ENCODE measurements at regions not wholly inside any gene's neighbourhood (a gene's known extent, or its start where the extent isn't known, plus 50 kb on each side); places are given as distances from the start of the nearest gene placed in this dataset.

DNA sequence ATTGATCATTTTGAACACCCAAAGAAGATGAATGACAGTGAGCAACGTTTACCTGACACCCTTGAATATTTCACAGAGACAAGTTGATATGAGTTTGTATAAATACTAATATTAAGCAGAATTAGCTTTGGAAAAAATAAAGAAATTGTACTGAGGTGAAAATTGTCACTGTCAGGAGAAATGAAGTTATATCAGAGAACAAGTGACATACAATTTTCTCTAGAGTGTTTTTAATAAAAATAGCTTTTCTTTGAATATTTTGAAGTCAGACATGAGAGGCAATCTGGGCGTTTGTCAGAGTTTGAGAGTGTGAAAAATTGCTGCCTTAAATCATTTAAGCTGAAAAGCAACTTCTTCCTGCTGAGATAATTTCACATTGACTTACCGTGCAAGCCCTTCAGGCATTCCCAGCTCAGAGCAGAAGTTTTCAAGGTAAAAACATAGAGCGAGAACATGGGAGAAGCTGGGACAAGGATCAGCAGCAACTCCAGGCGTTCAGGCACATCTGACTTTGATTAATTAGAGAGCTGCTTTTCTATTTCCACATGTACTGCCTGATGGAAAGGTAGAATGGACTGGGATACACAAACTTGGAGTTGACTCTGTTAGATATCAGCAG, 535.9 kb downstream of the TFEC start:
- H3K9me3 Mint-ChIP-seq, result no peaks in the 10 kb centered on the region
- H3K4me1 ChIP-seq (ENCODE audit: insufficient read depth, low read length), result no peaks in the 10 kb centered on the region
- H3K4me1 Mint-ChIP-seq, result no peaks in the 10 kb centered on the region
- H3K27ac Mint-ChIP-seq, result no peak overlapping the region
- intact Hi-C loops (cut with micrococcal nuclease), result no loop called here
- H3K27ac ChIP-seq (ENCODE audit: low read depth, low read length), result no peak overlapping the region
- H3K36me3 Mint-ChIP-seq, result no peaks in the 10 kb centered on the region
- H3K27me3 ChIP-seq (ENCODE audit: insufficient read depth, low read length), result no peaks in the 10 kb centered on the region
- DNase-seq, result no peak
- H3K36me3 ChIP-seq (ENCODE audit: insufficient read depth, low read length), result no peaks in the 10 kb centered on the region
- CTCF ChIA-PET (ENCODE audit: partially characterized antibody), result no interaction called here
- POLR2A ChIA-PET (ENCODE audit: partially characterized antibody), result no interaction called here
- no peak overlapping the region for H3K4me3 ChIP-seq (ENCODE audit: low read length in 2 of 2)
- peaks cover 6 to 8% of the 10 kb centered on the region in 2 donors for H3K27me3 Mint-ChIP-seq
- H3K4me3 Mint-ChIP-seq, result no peak overlapping the region
- H3K9me3 ChIP-seq (ENCODE audit: control insufficient read depth in 1 of 2, low read length in 2 of 2), result no peaks in the 10 kb centered on the region

DNA sequence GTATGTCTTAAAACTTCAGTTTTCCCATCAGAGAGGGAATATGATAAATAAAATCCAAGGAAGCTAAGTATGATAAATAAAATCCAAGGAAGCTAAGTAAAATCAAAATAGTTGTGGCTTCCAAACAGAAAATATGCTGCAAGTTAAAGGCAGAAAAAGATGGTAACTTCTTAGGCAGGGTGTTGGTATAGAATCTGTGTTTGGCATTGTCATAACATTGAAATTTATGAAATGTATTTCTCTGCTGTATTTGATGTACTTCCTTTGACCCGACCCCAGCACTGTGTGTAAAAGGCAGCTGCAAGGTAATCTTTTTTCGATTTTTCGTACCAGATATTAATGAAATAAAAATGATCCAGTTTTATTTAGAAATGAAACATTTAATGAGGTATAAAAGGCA, 537.2 kb downstream of the TFEC start:
- Mint-ChIP-seq H3K27me3 (peaks cover 6 to 8% of the 10 kb centered on the region in 2 donors), H3K4me1 (no peaks in the 10 kb centered on the region), H3K4me3 (no peak overlapping the region), H3K27ac (no peak overlapping the region), H3K9me3 (no peaks in the 10 kb centered on the region), H3K36me3 (no peaks in the 10 kb centered on the region)
- POLR2A ChIA-PET (ENCODE audit: partially characterized antibody), result no interaction called here
- Histone ChIP-seq H3K36me3 (ENCODE audit: insufficient read depth, low read length) (no peaks in the 10 kb centered on the region), H3K4me1 (ENCODE audit: insufficient read depth, low read length) (no peaks in the 10 kb centered on the region), H3K4me3 (ENCODE audit: low read length in 2 of 2) (no peak overlapping the region), H3K27me3 (ENCODE audit: insufficient read depth, low read length) (no peaks in the 10 kb centered on the region), H3K27ac (ENCODE audit: low read depth, low read length) (no peak overlapping the region), H3K9me3 (ENCODE audit: control insufficient read depth in 1 of 2, low read length in 2 of 2) (no peaks in the 10 kb centered on the region)
- no peak for DNase-seq
- CTCF ChIA-PET (ENCODE audit: partially characterized antibody), result interaction anchor here (1.0 kb wide), 1 partner anchor 10 kb away, joined by 3 read pairs; no protein-coding TSS in a partner anchor
- intact Hi-C loops (cut with micrococcal nuclease), result no loop called here

DNA sequence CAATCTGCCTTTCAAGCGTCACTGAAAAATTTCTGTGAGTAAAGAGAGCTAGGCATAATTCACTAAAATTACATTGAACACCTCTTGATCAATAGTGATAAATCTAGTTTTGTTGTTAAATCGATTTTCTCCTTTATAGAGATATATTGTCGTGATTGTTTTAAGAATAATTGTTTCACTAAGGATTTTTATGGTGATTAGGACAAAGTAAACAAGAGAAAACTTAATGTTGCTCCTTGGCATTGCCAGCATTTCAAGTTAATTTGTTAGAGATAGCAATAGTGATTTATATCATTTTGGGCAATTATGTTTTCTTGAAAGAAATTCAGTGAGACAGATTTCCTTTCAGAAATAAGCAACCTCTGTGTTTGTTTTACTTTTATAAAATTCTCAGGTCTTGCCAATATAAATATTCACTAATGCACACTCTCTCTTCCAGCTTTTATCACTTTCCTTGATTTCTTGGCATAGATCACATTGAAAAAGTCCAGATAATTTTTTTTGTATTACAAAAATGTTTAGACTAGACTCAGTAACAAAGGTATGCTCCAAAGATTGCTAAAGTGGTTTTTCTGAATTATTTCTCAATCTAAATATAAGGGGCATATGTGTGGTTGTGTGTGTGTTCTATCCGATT, 538.7 kb downstream of the TFEC start:
- no peaks in the 10 kb centered on the region for H3K36me3 Mint-ChIP-seq
- H3K27ac Mint-ChIP-seq, result no peak overlapping the region
- H3K9me3 Mint-ChIP-seq, result no peaks in the 10 kb centered on the region
- Histone ChIP-seq H3K4me3 (ENCODE audit: low read length in 2 of 2) (no peak overlapping the region), H3K27ac (ENCODE audit: low read depth, low read length) (no peak overlapping the region), H3K9me3 (ENCODE audit: control insufficient read depth in 1 of 2, low read length in 2 of 2) (no peaks in the 10 kb centered on the region), H3K36me3 (ENCODE audit: insufficient read depth, low read length) (no peaks in the 10 kb centered on the region), H3K4me1 (ENCODE audit: insufficient read depth, low read length) (no peaks in the 10 kb centered on the region), H3K27me3 (ENCODE audit: insufficient read depth, low read length) (no peaks in the 10 kb centered on the region)
- peaks cover 5 to 6% of the 10 kb centered on the region in 2 donors for H3K27me3 Mint-ChIP-seq
- DNase-seq, result no peak
- H3K4me1 Mint-ChIP-seq, result no peaks in the 10 kb centered on the region
- CTCF ChIA-PET (ENCODE audit: partially characterized antibody), result no interaction called here
- POLR2A ChIA-PET (ENCODE audit: partially characterized antibody), result no interaction called here
- intact Hi-C loops (cut with micrococcal nuclease), result no loop called here
- no peak overlapping the region for H3K4me3 Mint-ChIP-seq

DNA sequence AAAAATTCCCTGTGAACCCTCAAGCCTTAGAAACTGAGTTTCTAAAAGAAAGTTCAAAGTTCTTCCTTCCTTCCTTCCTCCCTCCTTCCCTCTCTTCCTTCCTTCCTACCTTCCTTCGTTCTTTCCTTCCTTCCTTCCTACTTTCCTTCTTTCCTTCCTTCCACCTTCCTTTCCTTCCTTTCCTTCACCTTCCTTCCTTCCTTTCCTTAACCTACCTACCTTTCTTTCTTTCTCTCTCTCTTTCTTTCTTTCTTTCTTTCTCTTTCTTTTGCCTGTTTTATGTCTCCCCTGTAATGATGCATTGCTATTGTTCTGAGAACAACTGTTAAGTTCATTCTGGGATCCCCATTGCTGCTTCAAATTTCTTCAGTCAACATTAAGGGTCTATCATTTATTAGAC, 551.1 kb downstream of the TFEC start:
- H3K9me3 ChIP-seq (ENCODE audit: control insufficient read depth in 1 of 2, low read length in 2 of 2), result no peaks in the 10 kb centered on the region
- Mint-ChIP-seq H3K27ac (peak overlapping the region in 1 of 7 donors; percentile 75), H3K27me3 (peaks cover 23 to 25% of the 10 kb centered on the region in 2 donors), H3K36me3 (no peaks in the 10 kb centered on the region), H3K4me1 (peaks cover 8 to 22% (median 10%) of the 10 kb centered on the region in 4 donors), H3K9me3 (peaks cover 0 to 3% (median 0%) of the 10 kb centered on the region in 8 donors), H3K4me3 (peak overlapping the region in 1 of 8 donors; percentile 25)
- intact Hi-C loops (cut with micrococcal nuclease), result no loop called here
- peaks cover 14% of the 10 kb centered on the region for H3K4me1 ChIP-seq (ENCODE audit: insufficient read depth, low read length)
- ChIA-PET POLR2A (ENCODE audit: partially characterized antibody) (no interaction called here), CTCF (ENCODE audit: partially characterized antibody) (no interaction called here)
- DNase-seq, result no peak
- H3K27ac ChIP-seq (ENCODE audit: low read depth, low read length), result no peak overlapping the region
- no peaks in the 10 kb centered on the region for H3K36me3 ChIP-seq (ENCODE audit: insufficient read depth, low read length)
- no peaks in the 10 kb centered on the region for H3K27me3 ChIP-seq (ENCODE audit: insufficient read depth, low read length)
- no peak overlapping the region for H3K4me3 ChIP-seq (ENCODE audit: low read length in 2 of 2)

DNA sequence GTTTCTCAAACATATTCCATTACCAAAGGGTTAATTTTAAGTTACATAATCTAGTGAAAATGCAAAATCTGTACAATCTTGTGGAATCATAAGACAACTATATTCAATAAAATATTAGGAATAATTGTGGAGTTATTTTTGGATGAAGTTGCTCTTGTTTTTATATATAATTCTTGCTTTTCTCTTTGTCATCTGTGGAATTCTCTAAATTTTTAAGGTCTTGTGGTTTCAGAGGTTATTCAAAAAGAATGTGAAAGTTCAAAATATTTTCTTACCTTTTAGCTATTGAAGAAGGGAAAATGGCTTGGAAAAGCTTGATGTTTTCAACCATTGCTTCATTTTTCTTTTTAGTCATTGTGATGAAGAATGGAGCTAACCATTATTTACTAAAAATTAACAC, 552.1 kb downstream of the TFEC start:
- no peak for DNase-seq
- intact Hi-C loops (cut with micrococcal nuclease), result no loop called here

DNA sequence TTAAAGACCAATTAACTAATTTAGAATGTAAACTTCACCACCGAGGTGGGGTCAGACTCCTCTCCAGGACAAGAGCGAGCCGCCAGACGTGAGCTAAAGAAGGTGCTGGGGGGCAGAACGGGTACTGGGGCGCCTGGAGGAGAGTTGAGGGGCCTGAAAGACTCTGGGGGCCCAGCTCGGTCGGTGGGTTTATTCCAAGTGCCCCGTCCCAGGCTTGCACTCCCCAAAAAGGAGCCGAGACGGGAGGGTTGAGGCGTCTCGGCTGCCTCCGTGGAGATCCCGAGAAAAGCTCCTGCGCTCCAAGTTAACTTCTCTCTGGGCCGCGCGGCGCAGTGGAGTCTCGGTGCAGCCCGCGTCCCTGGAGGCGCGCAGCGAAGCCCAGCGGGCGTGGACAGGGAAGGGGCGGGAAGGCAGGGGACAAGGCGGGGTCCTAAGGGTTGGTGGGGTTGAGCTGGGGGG, 553.3 kb downstream of the TFEC start:
- Mint-ChIP-seq H3K9me3 (peaks cover 0 to 3% (median 0%) of the 10 kb centered on the region in 8 donors), H3K4me1 (peaks cover 8 to 22% (median 10%) of the 10 kb centered on the region in 4 donors), H3K27me3 (peaks cover 23% of the 10 kb centered on the region in 2 donors), H3K4me3 (peak overlapping the region; percentile 81 to 91 (median 84)), H3K36me3 (no peaks in the 10 kb centered on the region), H3K27ac (peak overlapping the region in 2 of 7 donors; percentile 61 to 63)
- H3K36me3 ChIP-seq (ENCODE audit: insufficient read depth, low read length), result no peaks in the 10 kb centered on the region
- DNase-seq, result peak in 1 of 5 donors; percentile 7
- H3K4me3 ChIP-seq (ENCODE audit: low read length in 2 of 2), result no peak overlapping the region
- ChIA-PET CTCF (ENCODE audit: partially characterized antibody) (interaction anchor here (0.8 to 1.3 kb wide), 2 partner anchors 611 to 612 kb away, joined by 3 read pairs; no protein-coding TSS in a partner anchor), POLR2A (ENCODE audit: partially characterized antibody) (no interaction called here)
- no peaks in the 10 kb centered on the region for H3K9me3 ChIP-seq (ENCODE audit: control insufficient read depth in 1 of 2, low read length in 2 of 2)
- intact Hi-C loops (cut with micrococcal nuclease), result no loop called here
- H3K27ac ChIP-seq (ENCODE audit: low read depth, low read length), result no peak overlapping the region
- H3K27me3 ChIP-seq (ENCODE audit: insufficient read depth, low read length), result no peaks in the 10 kb centered on the region
- peaks cover 14% of the 10 kb centered on the region for H3K4me1 ChIP-seq (ENCODE audit: insufficient read depth, low read length)

More for the DNA sequence above, 552.1 kb downstream of the TFEC start:
- Mint-ChIP-seq H3K36me3 (no peaks in the 10 kb centered on the region), H3K4me3 (peak overlapping the region in 2 of 8 donors; percentile 25 to 26), H3K27me3 (peaks cover 23% of the 10 kb centered on the region in 2 donors), H3K4me1 (peaks cover 8 to 22% (median 10%) of the 10 kb centered on the region in 4 donors), H3K9me3 (peaks cover 0 to 3% (median 0%) of the 10 kb centered on the region in 8 donors), H3K27ac (no peak overlapping the region)
- no peak overlapping the region for H3K27ac ChIP-seq (ENCODE audit: low read depth, low read length)
- ChIA-PET POLR2A (ENCODE audit: partially characterized antibody) (no interaction called here), CTCF (ENCODE audit: partially characterized antibody) (interaction anchor here (0.7 to 1.3 kb wide), 3 partner anchors 64 to 613 kb away, joined by 3 to 5 read pairs (median 3); no protein-coding TSS in a partner anchor)
- peaks cover 14% of the 10 kb centered on the region for H3K4me1 ChIP-seq (ENCODE audit: insufficient read depth, low read length)
- no peaks in the 10 kb centered on the region for H3K27me3 ChIP-seq (ENCODE audit: insufficient read depth, low read length)
- no peak overlapping the region for H3K4me3 ChIP-seq (ENCODE audit: low read length in 2 of 2)
- H3K36me3 ChIP-seq (ENCODE audit: insufficient read depth, low read length), result no peaks in the 10 kb centered on the region
- H3K9me3 ChIP-seq (ENCODE audit: control insufficient read depth in 1 of 2, low read length in 2 of 2), result no peaks in the 10 kb centered on the region

DNA sequence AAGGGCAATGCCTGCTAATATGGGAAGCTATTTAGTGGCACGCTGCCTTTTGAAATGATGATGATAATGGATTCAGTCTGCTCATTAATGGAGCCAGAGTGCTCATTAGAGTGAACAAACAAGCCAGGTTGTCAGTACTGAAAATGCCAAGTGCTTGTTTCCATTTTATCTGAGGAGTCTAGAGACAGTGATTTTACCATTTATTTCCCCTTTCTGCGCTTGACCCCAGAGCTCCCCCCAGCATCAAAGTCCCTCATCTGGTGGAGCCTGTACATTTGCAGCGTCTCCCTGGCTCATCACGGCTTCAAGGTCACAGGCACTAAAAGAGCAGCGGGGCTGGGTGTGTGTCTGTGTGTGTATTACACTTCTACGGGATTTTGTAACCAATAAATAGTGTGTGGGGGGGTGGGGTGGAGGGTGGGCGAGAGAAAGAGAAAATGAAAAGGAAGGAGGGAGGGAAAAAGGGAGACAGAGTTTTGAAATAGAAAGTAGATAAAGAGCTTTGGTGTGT, 553.8 kb downstream of the TFEC start:
- Mint-ChIP-seq H3K27ac (peak overlapping the region in 2 of 7 donors; percentile 61 to 63), H3K36me3 (no peaks in the 10 kb centered on the region), H3K27me3 (peaks cover 22 to 23% of the 10 kb centered on the region in 2 donors), H3K4me3 (peak overlapping the region; percentile 81 to 91 (median 84)), H3K4me1 (peaks cover 8 to 22% (median 10%) of the 10 kb centered on the region in 4 donors), H3K9me3 (peaks cover 0 to 3% (median 0%) of the 10 kb centered on the region in 8 donors)
- intact Hi-C loops (cut with micrococcal nuclease), result loop anchor here (1.0 kb wide), 1 partner anchor 611 kb away; no protein-coding TSS in a partner anchor
- Histone ChIP-seq H3K9me3 (ENCODE audit: control insufficient read depth in 1 of 2, low read length in 2 of 2) (no peaks in the 10 kb centered on the region), H3K4me1 (ENCODE audit: insufficient read depth, low read length) (peaks cover 14% of the 10 kb centered on the region), H3K36me3 (ENCODE audit: insufficient read depth, low read length) (no peaks in the 10 kb centered on the region), H3K27ac (ENCODE audit: low read depth, low read length) (no peak overlapping the region), H3K4me3 (ENCODE audit: low read length in 2 of 2) (no peak overlapping the region), H3K27me3 (ENCODE audit: insufficient read depth, low read length) (no peaks in the 10 kb centered on the region)
- DNase-seq, result peak in 3 of 5 donors; percentile 3 to 6 (median 6)
- POLR2A ChIA-PET (ENCODE audit: partially characterized antibody), result no interaction called here
- CTCF ChIA-PET (ENCODE audit: partially characterized antibody), result interaction anchor here (0.7 to 0.8 kb wide), 2 partner anchors 232 to 611 kb away, joined by 3 read pairs; no protein-coding TSS in a partner anchor

Data from CD4-positive, alpha-beta memory T cell (primary cell).